ENCODE measurements at regions not wholly inside any gene's neighbourhood (a gene's known extent, or its start where the extent isn't known, plus 50 kb on each side); places are given as distances from the start of the nearest gene placed in this dataset.

- no peaks in the 10 kb centered on the region for H3K36me3 ChIP-seq (ENCODE audit: control insufficient read depth in 2 of 3, insufficient read depth in 3 of 3, low read length in 3 of 3)
- H3K9me3 ChIP-seq (ENCODE audit: control insufficient read depth in 2 of 3, insufficient read depth in 1 of 3, low read length in 3 of 3): peaks cover 0 to 6% (median 0%) of the 10 kb centered on the region in 3 donors
- H3K27ac ChIP-seq (ENCODE audit: low read depth in 2 of 2, low read length in 2 of 2): no peak overlapping the region
- H3K9ac ChIP-seq (ENCODE audit: low read length in 3 of 3): no peak overlapping the region
- TF ChIP-seq, protein P1, sequence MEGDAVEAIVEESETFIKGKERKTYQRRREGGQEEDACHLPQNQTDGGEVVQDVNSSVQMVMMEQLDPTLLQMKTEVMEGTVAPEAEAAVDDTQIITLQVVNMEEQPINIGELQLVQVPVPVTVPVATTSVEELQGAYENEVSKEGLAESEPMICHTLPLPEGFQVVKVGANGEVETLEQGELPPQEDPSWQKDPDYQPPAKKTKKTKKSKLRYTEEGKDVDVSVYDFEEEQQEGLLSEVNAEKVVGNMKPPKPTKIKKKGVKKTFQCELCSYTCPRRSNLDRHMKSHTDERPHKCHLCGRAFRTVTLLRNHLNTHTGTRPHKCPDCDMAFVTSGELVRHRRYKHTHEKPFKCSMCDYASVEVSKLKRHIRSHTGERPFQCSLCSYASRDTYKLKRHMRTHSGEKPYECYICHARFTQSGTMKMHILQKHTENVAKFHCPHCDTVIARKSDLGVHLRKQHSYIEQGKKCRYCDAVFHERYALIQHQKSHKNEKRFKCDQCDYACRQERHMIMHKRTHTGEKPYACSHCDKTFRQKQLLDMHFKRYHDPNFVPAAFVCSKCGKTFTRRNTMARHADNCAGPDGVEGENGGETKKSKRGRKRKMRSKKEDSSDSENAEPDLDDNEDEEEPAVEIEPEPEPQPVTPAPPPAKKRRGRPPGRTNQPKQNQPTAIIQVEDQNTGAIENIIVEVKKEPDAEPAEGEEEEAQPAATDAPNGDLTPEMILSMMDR (IDR thresholded peaks at IDR 0.05; ENCODE audit: borderline replicate concordance, extremely low read depth, insufficient read depth): no peak
- intact Hi-C loops (cut with DNase I): no loop called here
- DNase-seq (no peak), FAIRE-seq (no peak)
- H3K4me1 ChIP-seq (ENCODE audit: control insufficient read depth in 2 of 3, insufficient read depth in 2 of 3, low read depth in 1 of 3, low read length in 3 of 3): no peaks in the 10 kb centered on the region
- no peak overlapping the region for H3K4me3 ChIP-seq (ENCODE audit: low read length in 3 of 3)
- no peaks in the 10 kb centered on the region for H3K27me3 ChIP-seq (ENCODE audit: control insufficient read depth, insufficient read depth, low read length)
These were observed 405.6 kb downstream of the SPRY1 start for GRCh38 chr4:123802082-123802645.

- no peaks in the 10 kb centered on the region for H3K27me3 ChIP-seq (ENCODE audit: control insufficient read depth, insufficient read depth, low read length)
- FAIRE-seq (no peak), DNase-seq (no peak)
- no peak overlapping the region for H3K9ac ChIP-seq (ENCODE audit: low read length in 3 of 3)
- no peaks in the 10 kb centered on the region for H3K36me3 ChIP-seq (ENCODE audit: control insufficient read depth in 2 of 3, insufficient read depth in 3 of 3, low read length in 3 of 3)
- H3K4me1 ChIP-seq (ENCODE audit: control insufficient read depth in 2 of 3, insufficient read depth in 2 of 3, low read depth in 1 of 3, low read length in 3 of 3): no peaks in the 10 kb centered on the region
- H3K27ac ChIP-seq (ENCODE audit: low read depth in 2 of 2, low read length in 2 of 2): no peak overlapping the region
- intact Hi-C loops (cut with DNase I): no loop called here
- TF ChIP-seq, protein P1 (IDR thresholded peaks at IDR 0.05; ENCODE audit: borderline replicate concordance, extremely low read depth, insufficient read depth): no peak
- no peak overlapping the region for H3K4me3 ChIP-seq (ENCODE audit: low read length in 3 of 3)
- H3K9me3 ChIP-seq (ENCODE audit: control insufficient read depth in 2 of 3, insufficient read depth in 1 of 3, low read length in 3 of 3): peaks cover 0 to under 1% (median 0%) of the 10 kb centered on the region in 3 donors
These were observed 406.3 kb downstream of the SPRY1 start for GRCh38 chr4:123802933-123803332.

GRCh38 chr4:123804196-123804721 is 407.7 kb downstream of the SPRY1 start:
- Histone ChIP-seq H3K9ac (ENCODE audit: low read length in 3 of 3) (no peak overlapping the region), H3K27me3 (ENCODE audit: control insufficient read depth, insufficient read depth, low read length) (no peaks in the 10 kb centered on the region), H3K9me3 (ENCODE audit: control insufficient read depth in 2 of 3, insufficient read depth in 1 of 3, low read length in 3 of 3) (no peaks in the 10 kb centered on the region), H3K36me3 (ENCODE audit: control insufficient read depth in 2 of 3, insufficient read depth in 3 of 3, low read length in 3 of 3) (no peaks in the 10 kb centered on the region), H3K4me1 (ENCODE audit: control insufficient read depth in 2 of 3, insufficient read depth in 2 of 3, low read depth in 1 of 3, low read length in 3 of 3) (no peaks in the 10 kb centered on the region), H3K27ac (ENCODE audit: low read depth in 2 of 2, low read length in 2 of 2) (no peak overlapping the region), H3K4me3 (ENCODE audit: low read length in 3 of 3) (no peak overlapping the region)
- TF ChIP-seq, protein P1 (IDR thresholded peaks at IDR 0.05; ENCODE audit: borderline replicate concordance, extremely low read depth, insufficient read depth): no peak
- intact Hi-C loops (cut with DNase I): no loop called here
- DNase-seq (peak in 1 of 5 donors; percentile 30), FAIRE-seq (no peak)

GRCh38 chr4:123806056-123806455 is 409.5 kb downstream of the SPRY1 start:
- Histone ChIP-seq H3K36me3 (ENCODE audit: control insufficient read depth in 2 of 3, insufficient read depth in 3 of 3, low read length in 3 of 3) (no peaks in the 10 kb centered on the region), H3K27ac (ENCODE audit: low read depth in 2 of 2, low read length in 2 of 2) (no peak overlapping the region), H3K9me3 (ENCODE audit: control insufficient read depth in 2 of 3, insufficient read depth in 1 of 3, low read length in 3 of 3) (no peaks in the 10 kb centered on the region), H3K27me3 (ENCODE audit: control insufficient read depth, insufficient read depth, low read length) (no peaks in the 10 kb centered on the region), H3K4me1 (ENCODE audit: control insufficient read depth in 2 of 3, insufficient read depth in 2 of 3, low read depth in 1 of 3, low read length in 3 of 3) (no peaks in the 10 kb centered on the region), H3K9ac (ENCODE audit: low read length in 3 of 3) (no peak overlapping the region), H3K4me3 (ENCODE audit: low read length in 3 of 3) (no peak overlapping the region)
- intact Hi-C loops (cut with DNase I): no loop called here
- DNase-seq (peak in 1 of 5 donors; percentile 10), FAIRE-seq (no peak)
- TF ChIP-seq, protein P1 (IDR thresholded peaks at IDR 0.05; ENCODE audit: borderline replicate concordance, extremely low read depth, insufficient read depth): no peak
